Neuronal stem cell (in vitro differentiated cells): ENCODE measurements at regions not wholly inside any gene's neighbourhood (a gene's known extent, or its start where the extent isn't known, plus 50 kb on each side); places are given as distances from the start of the nearest gene placed in this dataset.

Experiments used
- DNase-seq: peaks from one replicate; pipeline ENCODE4 v3.0.0-alpha.2; 2013; ENCODE audit warnings: low spot score
- H2AFZ ChIP-seq: one replicate; pipeline ENCODE4 v1.6.1; 2013; ENCODE audit warnings: mild to moderate bottlenecking, low read length, inconsistent platforms
- H2AK5ac ChIP-seq: 2 replicates; pipeline ENCODE4 v1.6.1; 2013; ENCODE audit warnings: low read depth, mild to moderate bottlenecking, inconsistent platforms, low read length, moderate library complexity, mixed read lengths
- H2BK120ac ChIP-seq: 2 replicates; pipeline ENCODE4 v1.6.1; 2013; ENCODE audit warnings: low read depth, mild to moderate bottlenecking, inconsistent platforms, low read length, moderate library complexity, mixed read lengths
- H2BK12ac ChIP-seq: one replicate; pipeline ENCODE4 v1.6.1; 2013; ENCODE audit warnings: low read length, inconsistent platforms
- H2BK15ac ChIP-seq: 2 replicates; pipeline ENCODE4 v1.6.1; 2013; ENCODE audit warnings: mild to moderate bottlenecking, low read length, inconsistent platforms, mixed read lengths
- H2BK5ac ChIP-seq: one replicate; pipeline ENCODE4 v1.6.1; 2013; ENCODE audit warnings: inconsistent platforms, mild to moderate bottlenecking, low read length, moderate library complexity
- H3K14ac ChIP-seq: one replicate; pipeline ENCODE4 v1.6.1; 2013; ENCODE audit warnings: low read length, inconsistent platforms
- H3K18ac ChIP-seq: 2 replicates; pipeline ENCODE4 v1.6.1; 2013; ENCODE audit warnings: low read length, inconsistent platforms
- H3K23ac ChIP-seq: 2 replicates; pipeline ENCODE4 v1.6.1; 2013; ENCODE audit warnings: low read depth, mild to moderate bottlenecking, mixed read lengths, low read length, inconsistent platforms; ENCODE audit not compliant: poor library complexity
- H3K27ac ChIP-seq: replicated peaks from 3 replicates; pipeline ENCODE4 v1.5.1; 2013; ENCODE audit warnings: low read length, inconsistent platforms
- H3K27me3 ChIP-seq, 3 experiments: 2 replicates each; pipeline ENCODE4 v1.6.1; 2013; ENCODE audit warnings: low read length in 3 of 3, mild to moderate bottlenecking in 2 of 3, inconsistent platforms in 1 of 3, low read depth in 1 of 3, mixed read lengths in 1 of 3, moderate library complexity in 1 of 3; ENCODE audit not compliant: control insufficient read depth in 3 of 3, insufficient read depth in 3 of 3
- H3K36me3 ChIP-seq, 2 donors: replicated peaks in 1 of 2; 2 replicates each; pipeline ENCODE4 v1.6.1; 2013; ENCODE audit warnings: low read length in 2 of 2; ENCODE audit not compliant: control insufficient read depth in 2 of 2, insufficient read depth in 2 of 2
- H3K4ac ChIP-seq: 2 replicates; pipeline ENCODE4 v1.6.1; 2013; ENCODE audit warnings: inconsistent platforms, mild to moderate bottlenecking, low read length, moderate library complexity
- H3K4me1 ChIP-seq, 2 donors: 1 replicate in 1 of 2; 2 replicates in 1 of 2; pipeline ENCODE4 v1.6.1; 2013; ENCODE audit warnings: low read length in 2 of 2, low read depth in 1 of 2; ENCODE audit not compliant: control insufficient read depth in 2 of 2, insufficient read depth in 1 of 2
- H3K4me2 ChIP-seq: one replicate; pipeline ENCODE4 v1.6.1; 2013; ENCODE audit warnings: mild to moderate bottlenecking, low read length, inconsistent platforms; ENCODE audit not compliant: insufficient read depth, poor library complexity, severe bottlenecking
- H3K4me3 ChIP-seq, 2 donors: 2 replicates each; pipeline ENCODE4 v1.5.1; 2013; ENCODE audit warnings: low read length in 2 of 2, mild to moderate bottlenecking in 2 of 2, inconsistent platforms in 1 of 2, moderate library complexity in 1 of 2
- H3K79me1 ChIP-seq: one replicate; pipeline ENCODE4 v1.6.1; 2013; ENCODE audit warnings: low read depth, mild to moderate bottlenecking, inconsistent platforms, low read length, moderate library complexity
- H3K9ac ChIP-seq: one replicate; pipeline ENCODE4 v1.6.1; 2013; ENCODE audit warnings: mild to moderate bottlenecking, low read depth, low read length, inconsistent platforms; ENCODE audit not compliant: poor library complexity
- H3K9me3 ChIP-seq, 2 donors: replicated peaks in 1 of 2; 2 replicates each; pipeline versions ENCODE3 to v1.6.1; 2013; ENCODE audit warnings: low read length in 2 of 2, mild to moderate bottlenecking in 2 of 2, inconsistent platforms in 1 of 2, low read depth in 1 of 2, mixed read lengths in 1 of 2, moderate library complexity in 1 of 2; ENCODE audit not compliant: control insufficient read depth in 2 of 2, insufficient read depth in 1 of 2
- H4K8ac ChIP-seq: one replicate; pipeline ENCODE4 v1.6.1; 2013; ENCODE audit warnings: low read depth, mild to moderate bottlenecking, inconsistent platforms, low read length, moderate library complexity
- H4K91ac ChIP-seq: one replicate; pipeline ENCODE4 v1.6.1; 2013; ENCODE audit warnings: low read length, low read depth, mild to moderate bottlenecking, inconsistent platforms; ENCODE audit not compliant: poor library complexity
- WGBS, 2 donors: extraction: QIAGEN DNeasy Blood & Tissue Kit; methylation state at CpG; one replicate each; pipeline ENCODE4 v1.1.7; 2013; ENCODE audit warnings: missing lambda C conversion rate in 2 of 2, mixed read lengths in 1 of 2; ENCODE audit not compliant: insufficient read length in 2 of 2, insufficient replicate concordance in 1 of 2; ENCODE audit errors: extremely low coverage in 2 of 2; 5-methylcytosine and 5-hydroxymethylcytosine counted together

DNA sequence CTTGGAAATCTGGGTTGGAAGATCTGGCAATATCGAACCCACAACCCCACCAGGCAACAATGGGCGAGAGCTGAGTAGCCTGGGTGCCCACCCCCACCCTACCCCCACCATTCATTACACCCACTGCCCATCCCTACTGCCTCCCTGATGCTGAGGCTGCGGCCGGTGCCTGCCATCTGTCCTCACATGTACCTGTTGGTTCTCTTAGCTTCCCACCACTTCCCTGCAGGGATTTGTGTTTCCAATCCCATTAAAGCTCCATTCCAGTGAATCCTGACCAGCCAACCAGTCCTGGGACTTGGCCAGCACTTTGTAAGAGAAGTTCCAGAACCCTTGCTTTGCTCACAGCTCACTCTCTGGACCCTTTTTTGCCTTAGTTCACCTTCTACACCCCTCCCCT lies 163.0 kb upstream of the SH3BP4 start:
- Histone ChIP-seq H3K4me1 (peaks cover 9 to 14% of the 10 kb centered on the region in 2 donors), H2BK5ac (no peak overlapping the region), H2AFZ (no peak overlapping the region), H3K27me3 (no peaks in the 10 kb centered on the region), H3K14ac (no peak overlapping the region), H4K91ac (no peak overlapping the region), H3K23ac (no peak overlapping the region), H2BK15ac (no peak overlapping the region), H3K18ac (no peak overlapping the region), H3K27ac (no peak overlapping the region), H3K79me1 (no peaks in the 10 kb centered on the region), H2AK5ac (no peak overlapping the region), H3K9ac (no peak overlapping the region), H2BK120ac (no peak overlapping the region), H3K36me3 (no peaks in the 10 kb centered on the region), H3K4ac (no peak overlapping the region), H3K9me3 (no peaks in the 10 kb centered on the region), H2BK12ac (no peak overlapping the region), H3K4me3 (no peak overlapping the region), H3K4me2 (no peak overlapping the region), H4K8ac (no peak overlapping the region)
- WGBS, 2 donors: no CpG with 5 or more reads among the region's 4 CpGs
- DNase-seq: no peak

DNA sequence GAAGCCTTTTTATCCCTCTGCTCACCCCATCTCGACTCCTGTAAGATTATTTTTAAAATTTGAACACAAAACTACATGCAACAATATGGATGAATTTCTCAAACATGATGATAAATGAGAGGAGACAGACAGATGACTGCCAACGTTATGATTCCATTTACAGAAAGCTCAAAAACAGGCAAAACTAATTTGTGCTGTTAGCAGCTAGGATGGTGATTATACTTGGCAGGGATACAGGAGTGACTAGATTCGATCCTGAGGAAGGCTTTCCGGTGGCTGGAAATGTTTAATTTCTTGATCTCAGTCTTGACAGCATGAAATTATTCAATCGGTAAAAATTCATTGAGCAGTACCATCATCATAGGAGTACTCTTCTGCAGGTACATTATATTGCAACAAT lies 163.4 kb upstream of the SH3BP4 start:
- no CpG with 5 or more reads among the region's 5 CpGs for WGBS, 2 donors
- no peak overlapping the region for H2BK12ac ChIP-seq
- H3K27ac ChIP-seq: no peak overlapping the region

DNA sequence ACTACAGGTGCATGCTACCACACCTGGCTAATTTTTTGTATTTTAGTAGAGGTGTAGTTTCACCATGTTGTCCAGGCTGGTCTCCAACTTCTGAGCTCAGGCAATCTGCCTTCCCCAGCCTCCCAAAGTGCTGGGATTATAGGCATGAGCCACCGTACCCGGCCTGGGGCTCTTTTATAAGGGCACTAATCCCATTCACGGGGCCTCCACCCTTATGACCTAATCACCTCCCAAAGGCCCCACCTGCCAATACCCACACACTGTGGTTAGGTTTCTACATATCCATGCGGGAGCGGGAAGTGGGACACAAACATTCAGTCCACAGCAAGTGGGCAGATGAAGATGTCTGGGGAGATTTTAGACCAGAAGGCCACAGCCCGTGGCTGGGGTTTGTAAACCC lies 164.7 kb upstream of the SH3BP4 start:
- Histone ChIP-seq H3K14ac (no peak overlapping the region), H2BK12ac (no peak overlapping the region), H3K4ac (no peak overlapping the region), H3K36me3 (no peaks in the 10 kb centered on the region), H3K18ac (no peak overlapping the region), H3K79me1 (no peaks in the 10 kb centered on the region), H4K91ac (no peak overlapping the region), H2BK120ac (no peak overlapping the region), H3K4me1 (peaks cover 4 to 6% of the 10 kb centered on the region in 2 donors), H3K9me3 (peaks cover 3 to 11% of the 10 kb centered on the region in 2 donors), H3K4me3 (no peak overlapping the region), H3K27me3 (no peaks in the 10 kb centered on the region), H3K27ac (no peak overlapping the region), H2BK5ac (no peak overlapping the region), H2AK5ac (no peak overlapping the region), H3K23ac (no peak overlapping the region), H4K8ac (no peak overlapping the region), H2AFZ (no peak overlapping the region), H3K4me2 (no peak overlapping the region), H3K9ac (no peak overlapping the region), H2BK15ac (no peak overlapping the region)
- no CpG with 5 or more reads among the region's 6 CpGs for WGBS, 2 donors
- no peak for DNase-seq

More for the DNA sequence above, 163.4 kb upstream of the SH3BP4 start:
- Histone ChIP-seq H3K4me2 (no peak overlapping the region), H3K23ac (no peak overlapping the region), H4K91ac (no peak overlapping the region), H2BK5ac (no peak overlapping the region), H3K4me1 (peaks cover 9 to 14% of the 10 kb centered on the region in 2 donors), H3K4ac (no peak overlapping the region), H4K8ac (no peak overlapping the region), H3K9ac (no peak overlapping the region), H3K14ac (no peak overlapping the region), H3K36me3 (no peaks in the 10 kb centered on the region), H3K79me1 (no peaks in the 10 kb centered on the region), H2BK120ac (no peak overlapping the region), H3K27me3 (no peaks in the 10 kb centered on the region), H2AK5ac (no peak overlapping the region), H2BK15ac (no peak overlapping the region), H3K9me3 (no peaks in the 10 kb centered on the region), H3K4me3 (no peak overlapping the region), H3K18ac (no peak overlapping the region), H2AFZ (no peak overlapping the region)
- no peak for DNase-seq

DNA sequence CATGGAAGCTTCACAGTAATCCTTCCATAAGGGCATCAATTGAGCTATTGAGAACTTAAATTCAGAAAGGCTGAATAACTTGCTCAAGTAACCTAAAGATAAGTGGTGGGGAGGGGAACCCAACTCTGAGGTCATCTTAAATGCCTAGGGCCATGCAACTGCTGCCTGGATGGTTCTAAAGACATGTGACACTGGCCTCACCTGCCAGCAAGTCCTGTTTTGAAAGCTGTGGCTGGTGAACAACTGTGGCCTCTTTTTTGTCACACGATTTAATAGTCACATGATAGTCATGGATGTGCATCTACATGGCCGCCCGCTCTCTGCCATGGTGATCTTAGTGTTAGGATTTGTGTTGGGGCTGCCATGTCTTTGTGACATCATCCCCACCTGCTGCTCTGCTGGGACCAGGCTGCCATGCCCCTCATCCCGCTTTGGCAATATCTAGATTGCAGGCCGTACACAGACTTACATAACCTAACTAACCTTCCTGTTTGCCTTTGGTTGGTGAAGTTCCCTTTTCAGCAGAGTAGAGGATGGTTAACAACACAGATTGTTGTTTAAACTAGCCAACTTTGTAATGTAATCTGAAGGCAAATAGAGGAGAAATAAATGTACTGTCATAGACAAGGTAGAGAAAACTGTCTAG lies 177.9 kb upstream of the SH3BP4 start:
- Histone ChIP-seq H3K14ac (no peak overlapping the region), H3K18ac (no peak overlapping the region), H3K4me1 (peaks cover 20 to 25% of the 10 kb centered on the region in 2 donors), H2BK5ac (no peak overlapping the region), H3K9me3 (no peaks in the 10 kb centered on the region), H2AK5ac (no peak overlapping the region), H3K27ac (no peak overlapping the region), H3K4ac (no peak overlapping the region), H3K23ac (no peak overlapping the region), H4K8ac (no peak overlapping the region), H3K27me3 (no peaks in the 10 kb centered on the region), H3K9ac (no peak overlapping the region), H3K79me1 (no peaks in the 10 kb centered on the region), H4K91ac (no peak overlapping the region), H2BK120ac (no peak overlapping the region), H3K4me3 (no peak overlapping the region), H2BK15ac (no peak overlapping the region), H3K4me2 (no peak overlapping the region), H3K36me3 (no peaks in the 10 kb centered on the region), H2AFZ (no peak overlapping the region), H2BK12ac (no peak overlapping the region)
- no peak for DNase-seq
- no CpG with 5 or more reads among the region's 5 CpGs for WGBS, 2 donors
